GM23248 (cell line): ENCODE measurements at regions not wholly inside any gene's neighbourhood (a gene's known extent, or its start where the extent isn't known, plus 50 kb on each side); places are given as distances from the start of the nearest gene placed in this dataset.

Source experiments
- DNase-seq: peaks from one replicate; pipeline ENCODE4 v3.0.0-alpha.2; 2015
- H2AFZ ChIP-seq: fragments of 200-600 bp; sonication (generic); 2 replicates; pipeline ENCODE4 v1.6.1; 2016; ENCODE audit warnings: antibody characterized with exemption
- H3F3A ChIP-seq: fragments of 200-600 bp; sonication (generic); 2 replicates; pipeline ENCODE4 v1.6.1; 2016; ENCODE audit warnings: mild to moderate bottlenecking, antibody characterized with exemption, mixed run types; ENCODE audit not compliant: insufficient read depth
- H3K27ac ChIP-seq: fragments of 200-600 bp; sonication (generic); 2 replicates; pipeline ENCODE4 v1.5.1; 2016; ENCODE audit warnings: mild to moderate bottlenecking
- H3K27me3 ChIP-seq: fragments of 200-600 bp; sonication (generic); replicated peaks from 2 replicates; pipeline ENCODE4 v1.6.1; 2016; ENCODE audit warnings: mild to moderate bottlenecking; ENCODE audit not compliant: insufficient read depth
- H3K36me3 ChIP-seq: fragments of 200-600 bp; sonication (generic); 2 replicates; pipeline ENCODE4 v1.6.1; 2016; ENCODE audit warnings: low read depth, mild to moderate bottlenecking
- H3K4me1 ChIP-seq: fragments of 200-600 bp; sonication (generic); 2 replicates; pipeline ENCODE4 v1.6.1; 2016; ENCODE audit warnings: mild to moderate bottlenecking; ENCODE audit not compliant: insufficient read depth
- H3K4me2 ChIP-seq: fragments of 200-600 bp; sonication (generic); one replicate; pipeline ENCODE4 v1.6.1; 2016; ENCODE audit warnings: mild to moderate bottlenecking; ENCODE audit not compliant: unreplicated experiment
- H3K4me3 ChIP-seq: fragments of 200-600 bp; sonication (generic); 2 replicates; pipeline ENCODE4 v1.5.1; 2016; ENCODE audit warnings: mild to moderate bottlenecking
- H3K79me2 ChIP-seq: fragments of 200-600 bp; sonication (generic); 2 replicates; pipeline ENCODE4 v1.6.1; 2016; ENCODE audit warnings: mild to moderate bottlenecking; ENCODE audit not compliant: insufficient read depth
- H3K9ac ChIP-seq: fragments of 200-600 bp; sonication (generic); 2 replicates; pipeline ENCODE4 v1.6.1; 2016; ENCODE audit warnings: mild to moderate bottlenecking
- H3K9me2 ChIP-seq: fragments of 200-600 bp; sonication (generic); 2 replicates; pipeline ENCODE4 v1.6.1; 2016; ENCODE audit warnings: mixed run types, mild to moderate bottlenecking, moderate library complexity; ENCODE audit not compliant: insufficient read depth
- H3K9me3 ChIP-seq: fragments of 200-600 bp; sonication (generic); one replicate; pipeline ENCODE4 v1.6.1; 2017; ENCODE audit warnings: low read depth
- H4K20me1 ChIP-seq: fragments of 200-600 bp; sonication (generic); 2 replicates; pipeline ENCODE4 v1.6.0; 2016; ENCODE audit not compliant: insufficient read depth
- EZH2 ChIP-seq: fragments of 200-600 bp; sonication (generic); IDR thresholded peaks from 2 replicates; pipeline ENCODE4 v1.6.1; 2018; ENCODE audit warnings: antibody characterized with exemption, mild to moderate bottlenecking; ENCODE audit not compliant: insufficient read depth, poor library complexity, severe bottlenecking
- EZH2phosphoT487 ChIP-seq: fragments of 200-600 bp; sonication (generic); IDR thresholded peaks from 2 replicates; pipeline ENCODE4 v1.6.1; 2018; ENCODE audit warnings: antibody characterized with exemption, moderate library complexity, mild to moderate bottlenecking, low read depth; ENCODE audit not compliant: insufficient read depth
- WGBS, 2 experiments: methylation state at CpG; one replicate each; pipeline ENCODE4 v1.1.6; 2015 to 2017; ENCODE audit warnings: low lambda C conversion rate in 2 of 2, low coverage in 1 of 2; ENCODE audit errors: missing lambda C conversion rate in 2 of 2; 5-methylcytosine and 5-hydroxymethylcytosine counted together
- in situ Hi-C: fragments of 300-500 bp; cut with MboI; formaldehyde crosslinking; loops from 2 replicates; pipeline ENCODE4 v1.15.0; 2020

- no peak overlapping the region for H3K9ac ChIP-seq
- no peak overlapping the region for H3K4me2 ChIP-seq
- no peaks in the 10 kb centered on the region for H3K27me3 ChIP-seq
- TF ChIP-seq EZH2phosphoT487 (no peak), EZH2 (no peak)
- H3F3A ChIP-seq: no peaks in the 10 kb centered on the region
- WGBS, 2 experiments: 48 to 55% methylated on average over 2 of the region's 2 CpGs
- H3K27ac ChIP-seq: no peak overlapping the region
- H3K79me2 ChIP-seq: no peaks in the 10 kb centered on the region
- no peaks in the 10 kb centered on the region for H3K4me1 ChIP-seq
- H4K20me1 ChIP-seq: no peaks in the 10 kb centered on the region
- DNase-seq: no peak
- in situ Hi-C loops: no loop called here
- no peaks in the 10 kb centered on the region for H3K9me2 ChIP-seq
- no peak overlapping the region for H2AFZ ChIP-seq
- no peak overlapping the region for H3K4me3 ChIP-seq
- H3K9me3 ChIP-seq: no peaks in the 10 kb centered on the region
- H3K36me3 ChIP-seq: no peaks in the 10 kb centered on the region
Measured at GRCh38 chr18:22739061-22739642, 194.0 kb upstream of the RBBP8 start.

- Histone ChIP-seq H3K4me3 (no peak overlapping the region), H3K9me3 (no peaks in the 10 kb centered on the region), H3K4me1 (no peaks in the 10 kb centered on the region), H3K27ac (no peak overlapping the region), H3K27me3 (no peaks in the 10 kb centered on the region), H3F3A (no peaks in the 10 kb centered on the region), H3K36me3 (no peaks in the 10 kb centered on the region), H3K9me2 (no peaks in the 10 kb centered on the region), H2AFZ (no peak overlapping the region), H4K20me1 (no peaks in the 10 kb centered on the region), H3K4me2 (no peak overlapping the region), H3K9ac (no peak overlapping the region), H3K79me2 (no peaks in the 10 kb centered on the region)
- TF ChIP-seq EZH2phosphoT487 (no peak), EZH2 (no peak)
- in situ Hi-C loops: no loop called here
- DNase-seq: no peak
- whole genome bisulfite sequencing, 2 experiments: 63 to 69% methylated on average over 4 of the region's 4 CpGs
Measured at GRCh38 chr18:22739789-22740188, 193.3 kb upstream of the RBBP8 start.

- H3K9me2 ChIP-seq: no peaks in the 10 kb centered on the region
- H3K4me2 ChIP-seq: no peak overlapping the region
- no peaks in the 10 kb centered on the region for H4K20me1 ChIP-seq
- no peak for DNase-seq
- no peak overlapping the region for H3K4me3 ChIP-seq
- H3F3A ChIP-seq: no peaks in the 10 kb centered on the region
- no peaks in the 10 kb centered on the region for H3K79me2 ChIP-seq
- no peaks in the 10 kb centered on the region for H3K36me3 ChIP-seq
- in situ Hi-C loops: no loop called here
- no peak for TF ChIP-seq EZH2phosphoT487
- no peak for TF ChIP-seq EZH2
- no peak overlapping the region for H3K27ac ChIP-seq
- no peaks in the 10 kb centered on the region for H3K4me1 ChIP-seq
- WGBS, 2 experiments: 19 to 21% methylated on average over 3 of the region's 3 CpGs
- no peak overlapping the region for H3K9ac ChIP-seq
- no peak overlapping the region for H2AFZ ChIP-seq
- peaks cover 3% of the 10 kb centered on the region; the same call in 1 of the 2 replicates for H3K27me3 ChIP-seq
- no peaks in the 10 kb centered on the region for H3K9me3 ChIP-seq
Measured at GRCh38 chr18:22741318-22741717, 191.8 kb upstream of the RBBP8 start.

GRCh38 chr18:22742409-22742808 lies 190.7 kb upstream of the RBBP8 start:
- no peak overlapping the region for H3K4me3 ChIP-seq
- no peak overlapping the region for H3K4me2 ChIP-seq
- no peak overlapping the region for H3K9ac ChIP-seq

More at GRCh38 chr18:22742409-22742808, 190.7 kb upstream of the RBBP8 start:
- H3K27ac ChIP-seq: no peak overlapping the region
- no peak for DNase-seq
- no peaks in the 10 kb centered on the region for H3K9me2 ChIP-seq
- WGBS, 2 experiments: 40 to 51% methylated on average over 3 of the region's 3 CpGs
- no peaks in the 10 kb centered on the region for H3K79me2 ChIP-seq
- no peak overlapping the region for H2AFZ ChIP-seq
- H3K36me3 ChIP-seq: no peaks in the 10 kb centered on the region
- H3K9me3 ChIP-seq: no peaks in the 10 kb centered on the region
- no peak for TF ChIP-seq EZH2phosphoT487
- TF ChIP-seq EZH2: no peak
- H4K20me1 ChIP-seq: no peaks in the 10 kb centered on the region
- in situ Hi-C loops: no loop called here
- peaks cover 4% of the 10 kb centered on the region; the same call in 1 of the 2 replicates for H3K27me3 ChIP-seq
- H3K4me1 ChIP-seq: no peaks in the 10 kb centered on the region
- no peaks in the 10 kb centered on the region for H3F3A ChIP-seq
